Transverse colon (tissue), 4 donors: ENCODE measurements at regions not wholly inside any gene's neighbourhood (a gene's known extent, or its start where the extent isn't known, plus 50 kb on each side); places are given as distances from the start of the nearest gene placed in this dataset.

ENCODE experiments used
- EP300 ChIP-seq: sonication (generic); formaldehyde crosslinking; IDR thresholded peaks from one replicate; pipeline ENCODE4 v1.6.1; 2017; ENCODE audit warnings: antibody characterized with exemption, low read depth
- POLR2A ChIP-seq: fragments of 450-650 bp; IDR thresholded peaks from one replicate; pipeline ENCODE4 v1.6.1; 2016; ENCODE audit warnings: antibody characterized with exemption, mild to moderate bottlenecking, moderate library complexity
- POLR2AphosphoS5 ChIP-seq, 3 donors: sonication (generic); formaldehyde crosslinking; IDR thresholded peaks; one replicate each; pipeline ENCODE4 v1.6.1; 2016; ENCODE audit warnings: antibody characterized with exemption in 3 of 3
- TF ChIP-seq, protein P1 (sequence below), 5 experiments: fragments of 200-600 bp in 3 of 5; fragments of 450-650 bp in 2 of 5; sonication (generic) in 3 of 5; IDR thresholded peaks; 1 replicate in 2 of 5; 2 replicates in 3 of 5; pipeline ENCODE4 v1.5.1; 2016 to 2017; ENCODE audit warnings: antibody characterized with exemption in 5 of 5, inconsistent platforms in 3 of 5, mild to moderate bottlenecking in 2 of 5, moderate library complexity in 1 of 5

- TF ChIP-seq, protein P1, sequence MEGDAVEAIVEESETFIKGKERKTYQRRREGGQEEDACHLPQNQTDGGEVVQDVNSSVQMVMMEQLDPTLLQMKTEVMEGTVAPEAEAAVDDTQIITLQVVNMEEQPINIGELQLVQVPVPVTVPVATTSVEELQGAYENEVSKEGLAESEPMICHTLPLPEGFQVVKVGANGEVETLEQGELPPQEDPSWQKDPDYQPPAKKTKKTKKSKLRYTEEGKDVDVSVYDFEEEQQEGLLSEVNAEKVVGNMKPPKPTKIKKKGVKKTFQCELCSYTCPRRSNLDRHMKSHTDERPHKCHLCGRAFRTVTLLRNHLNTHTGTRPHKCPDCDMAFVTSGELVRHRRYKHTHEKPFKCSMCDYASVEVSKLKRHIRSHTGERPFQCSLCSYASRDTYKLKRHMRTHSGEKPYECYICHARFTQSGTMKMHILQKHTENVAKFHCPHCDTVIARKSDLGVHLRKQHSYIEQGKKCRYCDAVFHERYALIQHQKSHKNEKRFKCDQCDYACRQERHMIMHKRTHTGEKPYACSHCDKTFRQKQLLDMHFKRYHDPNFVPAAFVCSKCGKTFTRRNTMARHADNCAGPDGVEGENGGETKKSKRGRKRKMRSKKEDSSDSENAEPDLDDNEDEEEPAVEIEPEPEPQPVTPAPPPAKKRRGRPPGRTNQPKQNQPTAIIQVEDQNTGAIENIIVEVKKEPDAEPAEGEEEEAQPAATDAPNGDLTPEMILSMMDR (IDR thresholded peaks at IDR 0.05), result no peak
- TF ChIP-seq POLR2AphosphoS5 (IDR thresholded peaks at IDR 0.05), result no peak
- TF ChIP-seq POLR2A, result no peak
- TF ChIP-seq EP300, result no peak
Observed at GRCh38 chr1:198408716-198409115, 131.8 kb downstream of the ATP6V1G3 start.
